Liver (tissue), 8 donors: ENCODE measurements at regions not wholly inside any gene's neighbourhood (a gene's known extent, or its start where the extent isn't known, plus 50 kb on each side); places are given as distances from the start of the nearest gene placed in this dataset.

Source experiments
- DNase-seq: peaks from one replicate; pipeline ENCODE4 v3.0.0-alpha.2; 2017; ENCODE audit warnings: low spot score
- H3K27ac ChIP-seq, 2 donors: one replicate each; pipeline ENCODE4 v1.7.0; 2013; ENCODE audit warnings: inconsistent platforms in 2 of 2, low read length in 2 of 2, control low read depth in 1 of 2, low read depth in 1 of 2, mild to moderate bottlenecking in 1 of 2
- H3K27me3 ChIP-seq, 4 donors: one replicate each; pipeline versions ENCODE4 v1.6.1 to v1.7.0; 2013; ENCODE audit warnings: low read length in 3 of 4, inconsistent platforms in 1 of 4, mild to moderate bottlenecking in 1 of 4, moderate library complexity in 1 of 4; ENCODE audit not compliant: control insufficient read depth in 4 of 4, insufficient read depth in 4 of 4
- H3K36me3 ChIP-seq, 4 donors: one replicate each; pipeline versions ENCODE4 v1.6.1 to v1.7.0; 2013; ENCODE audit warnings: low read length in 3 of 4, mild to moderate bottlenecking in 3 of 4, low read depth in 1 of 4, moderate library complexity in 1 of 4; ENCODE audit not compliant: control insufficient read depth in 4 of 4, insufficient read depth in 3 of 4
- H3K4me1 ChIP-seq, 4 donors: one replicate each; pipeline versions ENCODE4 v1.6.1 to v1.7.0; 2013; ENCODE audit warnings: low read length in 3 of 4, mild to moderate bottlenecking in 3 of 4, moderate library complexity in 1 of 4; ENCODE audit not compliant: control insufficient read depth in 4 of 4, insufficient read depth in 4 of 4
- H3K4me3 ChIP-seq, 3 donors: one replicate each; pipeline versions ENCODE4 v1.6.1 to v1.7.0; 2013; ENCODE audit warnings: low read length in 3 of 3, control low read depth in 1 of 3, low read depth in 1 of 3, mild to moderate bottlenecking in 1 of 3
- H3K9ac ChIP-seq, 2 donors: one replicate each; pipeline ENCODE4 v1.7.0; 2013; ENCODE audit warnings: low read length in 2 of 2, mild to moderate bottlenecking in 2 of 2, moderate library complexity in 2 of 2, control low read depth in 1 of 2, low read depth in 1 of 2
- H3K9me3 ChIP-seq, 4 donors: one replicate each; pipeline versions ENCODE4 v1.6.1 to v1.7.0; 2013; ENCODE audit warnings: low read length in 3 of 4; ENCODE audit not compliant: control insufficient read depth in 4 of 4
- EGR1 ChIP-seq, 2 donors: IDR thresholded peaks; 2 replicates each; pipeline ENCODE4 v1.6.1; 2016 to 2018; ENCODE audit warnings: antibody characterized with exemption in 2 of 2, low read depth in 2 of 2
- FOXA1 ChIP-seq: IDR thresholded peaks from 2 replicates; pipeline ENCODE4 v1.6.1; 2016; ENCODE audit warnings: antibody characterized with exemption
- FOXA2 ChIP-seq: IDR thresholded peaks from 2 replicates; pipeline ENCODE4 v1.6.1; 2016; ENCODE audit warnings: antibody characterized with exemption
- GABPA ChIP-seq, 2 donors: IDR thresholded peaks in 1 of 2; conservative IDR thresholded peaks in 1 of 2; 2 replicates each; pipeline ENCODE4 v1.6.1; 2016; ENCODE audit warnings: antibody characterized with exemption in 2 of 2, mild to moderate bottlenecking in 1 of 2, moderate library complexity in 1 of 2
- HNF4A ChIP-seq, 2 donors: conservative IDR thresholded peaks; 2 replicates each; pipeline ENCODE4 v1.6.1; 2016; ENCODE audit warnings: antibody characterized with exemption in 2 of 2, mild to moderate bottlenecking in 2 of 2
- HNF4G ChIP-seq: IDR thresholded peaks from 2 replicates; pipeline ENCODE4 v1.6.1; 2016; ENCODE audit warnings: antibody characterized with exemption
- JUND ChIP-seq, 2 donors: IDR thresholded peaks; 2 replicates each; pipeline ENCODE4 v1.6.1; 2016; ENCODE audit warnings: antibody characterized with exemption in 2 of 2
- MAX ChIP-seq: IDR thresholded peaks from 2 replicates; pipeline ENCODE4 v1.6.1; 2016; ENCODE audit warnings: antibody characterized with exemption
- NR2F2 ChIP-seq: IDR thresholded peaks from 2 replicates; pipeline ENCODE4 v1.6.1; 2016; ENCODE audit warnings: antibody characterized with exemption
- RAD21 ChIP-seq, 2 donors: IDR thresholded peaks; 2 replicates each; pipeline ENCODE4 v1.6.1; 2016; ENCODE audit warnings: antibody characterized with exemption in 2 of 2, mild to moderate bottlenecking in 2 of 2
- RXRA ChIP-seq, 2 donors: IDR thresholded peaks; 2 replicates each; pipeline ENCODE4 v1.6.1; 2017 to 2018; ENCODE audit warnings: antibody characterized with exemption in 2 of 2, mild to moderate bottlenecking in 1 of 2
- SP1 ChIP-seq: IDR thresholded peaks from 2 replicates; pipeline ENCODE4 v1.6.1; 2018; ENCODE audit warnings: antibody characterized with exemption, mild to moderate bottlenecking
- YY1 ChIP-seq: IDR thresholded peaks from 2 replicates; pipeline ENCODE4 v1.6.1; 2016; ENCODE audit warnings: antibody characterized with exemption, mild to moderate bottlenecking
- ZBTB33 ChIP-seq: IDR thresholded peaks from 2 replicates; pipeline ENCODE4 v1.6.1; 2016; ENCODE audit warnings: antibody characterized with exemption
- WGBS: extraction: QIAGEN DNeasy Blood & Tissue Kit; methylation state at CpG from one replicate; pipeline ENCODE4 v1.1.7; 2013; 5-methylcytosine and 5-hydroxymethylcytosine counted together
- TF ChIP-seq, protein P1 (sequence below): IDR thresholded peaks from 2 replicates; pipeline ENCODE4 v1.6.1; 2016; ENCODE audit warnings: antibody characterized with exemption, mild to moderate bottlenecking
- TF ChIP-seq, protein P2 (sequence below): IDR thresholded peaks from 2 replicates; pipeline ENCODE4 v1.6.1; 2016; ENCODE audit warnings: antibody characterized with exemption
- TF ChIP-seq, protein P3 (sequence below): fragments of 150-350 bp; IDR thresholded peaks from 2 replicates; pipeline ENCODE4 v1.5.1; 2017; ENCODE audit warnings: improper control_type of control experiment, low read depth, low read length; ENCODE audit not compliant: missing input control
- donor health status: healthy.
- donor health status: healthy.
- donor health status: healthy.
- donor health status: healthy.
- donor health status: healthy.

DNA sequence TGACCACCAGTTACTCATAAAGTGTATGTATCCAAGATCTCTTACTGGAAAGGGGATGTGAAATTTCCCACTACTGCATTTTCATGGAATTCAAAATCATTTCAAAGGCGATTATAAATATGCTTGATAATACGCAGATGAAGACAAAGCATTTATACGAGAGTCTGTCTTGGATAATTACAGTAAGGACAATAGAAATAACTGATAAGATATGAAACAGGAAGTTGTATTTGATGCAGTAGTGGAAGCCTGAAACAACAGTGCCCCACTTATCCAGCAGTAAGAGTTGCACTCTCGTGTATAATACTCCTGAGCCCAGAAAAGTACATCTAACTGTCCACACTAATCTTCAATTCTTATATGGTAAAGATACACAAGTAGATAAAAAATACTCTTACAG lies 188.7 kb upstream of the POU5F2 start:
- H3K9me3 ChIP-seq: no peaks in the 10 kb centered on the region
- H3K9ac ChIP-seq: no peak overlapping the region
- H3K27ac ChIP-seq: no peak overlapping the region
- TF ChIP-seq RXRA (IDR thresholded peaks at IDR 0.05): no peak
- no peak for TF ChIP-seq FOXA1
- TF ChIP-seq, protein P1, sequence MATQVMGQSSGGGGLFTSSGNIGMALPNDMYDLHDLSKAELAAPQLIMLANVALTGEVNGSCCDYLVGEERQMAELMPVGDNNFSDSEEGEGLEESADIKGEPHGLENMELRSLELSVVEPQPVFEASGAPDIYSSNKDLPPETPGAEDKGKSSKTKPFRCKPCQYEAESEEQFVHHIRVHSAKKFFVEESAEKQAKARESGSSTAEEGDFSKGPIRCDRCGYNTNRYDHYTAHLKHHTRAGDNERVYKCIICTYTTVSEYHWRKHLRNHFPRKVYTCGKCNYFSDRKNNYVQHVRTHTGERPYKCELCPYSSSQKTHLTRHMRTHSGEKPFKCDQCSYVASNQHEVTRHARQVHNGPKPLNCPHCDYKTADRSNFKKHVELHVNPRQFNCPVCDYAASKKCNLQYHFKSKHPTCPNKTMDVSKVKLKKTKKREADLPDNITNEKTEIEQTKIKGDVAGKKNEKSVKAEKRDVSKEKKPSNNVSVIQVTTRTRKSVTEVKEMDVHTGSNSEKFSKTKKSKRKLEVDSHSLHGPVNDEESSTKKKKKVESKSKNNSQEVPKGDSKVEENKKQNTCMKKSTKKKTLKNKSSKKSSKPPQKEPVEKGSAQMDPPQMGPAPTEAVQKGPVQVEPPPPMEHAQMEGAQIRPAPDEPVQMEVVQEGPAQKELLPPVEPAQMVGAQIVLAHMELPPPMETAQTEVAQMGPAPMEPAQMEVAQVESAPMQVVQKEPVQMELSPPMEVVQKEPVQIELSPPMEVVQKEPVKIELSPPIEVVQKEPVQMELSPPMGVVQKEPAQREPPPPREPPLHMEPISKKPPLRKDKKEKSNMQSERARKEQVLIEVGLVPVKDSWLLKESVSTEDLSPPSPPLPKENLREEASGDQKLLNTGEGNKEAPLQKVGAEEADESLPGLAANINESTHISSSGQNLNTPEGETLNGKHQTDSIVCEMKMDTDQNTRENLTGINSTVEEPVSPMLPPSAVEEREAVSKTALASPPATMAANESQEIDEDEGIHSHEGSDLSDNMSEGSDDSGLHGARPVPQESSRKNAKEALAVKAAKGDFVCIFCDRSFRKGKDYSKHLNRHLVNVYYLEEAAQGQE: no peak
- TF ChIP-seq GABPA (IDR thresholded peaks at IDR 0.05 in 1 of 2, conservative IDR thresholded peaks at IDR 0.05 in 1 of 2): no peak
- TF ChIP-seq EGR1 (IDR thresholded peaks at IDR 0.05; ENCODE audit: low read depth in 2 of 2): no peak
- no peak for TF ChIP-seq RAD21 (IDR thresholded peaks at IDR 0.05)
- TF ChIP-seq, protein P2, sequence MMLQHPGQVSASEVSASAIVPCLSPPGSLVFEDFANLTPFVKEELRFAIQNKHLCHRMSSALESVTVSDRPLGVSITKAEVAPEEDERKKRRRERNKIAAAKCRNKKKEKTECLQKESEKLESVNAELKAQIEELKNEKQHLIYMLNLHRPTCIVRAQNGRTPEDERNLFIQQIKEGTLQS: no peak
- no peak for TF ChIP-seq SP1
- no peak for TF ChIP-seq NR2F2
- TF ChIP-seq HNF4A (conservative IDR thresholded peaks at IDR 0.05): no peak
- no peak for TF ChIP-seq ZBTB33
- TF ChIP-seq FOXA2: no peak
- TF ChIP-seq YY1: no peak
- TF ChIP-seq, protein P3, sequence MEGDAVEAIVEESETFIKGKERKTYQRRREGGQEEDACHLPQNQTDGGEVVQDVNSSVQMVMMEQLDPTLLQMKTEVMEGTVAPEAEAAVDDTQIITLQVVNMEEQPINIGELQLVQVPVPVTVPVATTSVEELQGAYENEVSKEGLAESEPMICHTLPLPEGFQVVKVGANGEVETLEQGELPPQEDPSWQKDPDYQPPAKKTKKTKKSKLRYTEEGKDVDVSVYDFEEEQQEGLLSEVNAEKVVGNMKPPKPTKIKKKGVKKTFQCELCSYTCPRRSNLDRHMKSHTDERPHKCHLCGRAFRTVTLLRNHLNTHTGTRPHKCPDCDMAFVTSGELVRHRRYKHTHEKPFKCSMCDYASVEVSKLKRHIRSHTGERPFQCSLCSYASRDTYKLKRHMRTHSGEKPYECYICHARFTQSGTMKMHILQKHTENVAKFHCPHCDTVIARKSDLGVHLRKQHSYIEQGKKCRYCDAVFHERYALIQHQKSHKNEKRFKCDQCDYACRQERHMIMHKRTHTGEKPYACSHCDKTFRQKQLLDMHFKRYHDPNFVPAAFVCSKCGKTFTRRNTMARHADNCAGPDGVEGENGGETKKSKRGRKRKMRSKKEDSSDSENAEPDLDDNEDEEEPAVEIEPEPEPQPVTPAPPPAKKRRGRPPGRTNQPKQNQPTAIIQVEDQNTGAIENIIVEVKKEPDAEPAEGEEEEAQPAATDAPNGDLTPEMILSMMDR: no peak
- no peak for DNase-seq
- WGBS: 79% methylated on average over 4 of the region's 4 CpGs
- no peaks in the 10 kb centered on the region for H3K27me3 ChIP-seq
- H3K4me1 ChIP-seq: no peaks in the 10 kb centered on the region
- H3K4me3 ChIP-seq: no peak overlapping the region
- H3K36me3 ChIP-seq: no peaks in the 10 kb centered on the region

DNA sequence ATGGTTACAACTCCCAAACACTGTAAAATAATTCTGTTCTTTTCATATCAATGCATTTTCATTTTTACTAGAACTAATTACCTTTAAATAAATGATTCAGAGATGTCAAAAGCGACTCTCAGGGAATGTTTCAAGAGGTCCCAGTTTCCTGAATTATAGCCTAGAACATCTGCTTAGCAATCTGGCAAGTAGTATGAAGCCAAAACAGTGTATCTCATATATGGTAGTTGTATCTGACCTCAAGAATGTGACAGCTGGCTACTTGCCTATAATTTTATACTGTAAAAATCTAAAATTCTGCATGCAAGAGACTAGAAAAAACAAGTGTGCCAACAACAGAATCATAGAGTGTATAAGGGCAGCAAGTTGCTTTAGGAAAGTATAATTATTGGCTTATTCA lies 187.7 kb upstream of the POU5F2 start:
- no peak overlapping the region for H3K4me3 ChIP-seq
- WGBS: 90% methylated on average over 1 of the region's 1 CpG
- no peaks in the 10 kb centered on the region for H3K4me1 ChIP-seq
- H3K36me3 ChIP-seq: no peaks in the 10 kb centered on the region
- H3K9me3 ChIP-seq: no peaks in the 10 kb centered on the region
- no peaks in the 10 kb centered on the region for H3K27me3 ChIP-seq
- no peak overlapping the region for H3K27ac ChIP-seq
- DNase-seq: no peak
- no peak overlapping the region for H3K9ac ChIP-seq
- TF ChIP-seq HNF4G (no peak), FOXA2 (no peak), GABPA (IDR thresholded peaks at IDR 0.05 in 1 of 2, conservative IDR thresholded peaks at IDR 0.05 in 1 of 2) (no peak), MAX (no peak), RAD21 (IDR thresholded peaks at IDR 0.05) (no peak), JUND (IDR thresholded peaks at IDR 0.05) (no peak), EGR1 (IDR thresholded peaks at IDR 0.05; ENCODE audit: low read depth in 2 of 2) (no peak), FOXA1 (no peak)
- TF ChIP-seq, protein P1: no peak
- TF ChIP-seq, protein P2: no peak
- TF ChIP-seq, protein P3: no peak
